Body of pancreas (tissue), 4 donors: ENCODE measurements at regions not wholly inside any gene's neighbourhood (a gene's known extent, or its start where the extent isn't known, plus 50 kb on each side); places are given as distances from the start of the nearest gene placed in this dataset.

Experiments used
- ATAC-seq: fragments of 150-250 bp; one replicate; pipeline ENCODE4 v1.9.1; 2016
- DNase-seq, 4 donors: peaks; one replicate each; pipeline ENCODE4 v3.0.0-alpha.2; 2019
- H3K27ac ChIP-seq, 4 donors: fragments of 200-600 bp; sonication (generic); 1 replicate in 3 of 4; 2 replicates in 1 of 4; pipeline versions ENCODE4 v1.5.1 to v1.6.1; 2016 to 2019; ENCODE audit warnings: mild to moderate bottlenecking in 1 of 4, mixed read lengths in 1 of 4, moderate library complexity in 1 of 4
- H3K27me3 ChIP-seq, 2 donors: fragments of 200-600 bp; sonication (generic); one replicate each; pipeline ENCODE4 v1.6.0; 2016; ENCODE audit warnings: mild to moderate bottlenecking in 1 of 2
- H3K36me3 ChIP-seq, 2 donors: fragments of 200-600 bp; sonication (generic); replicated peaks in 1 of 2; 2 replicates each; pipeline ENCODE4 v1.5.1; 2016; ENCODE audit warnings: low read depth in 2 of 2; ENCODE audit not compliant: insufficient read depth in 1 of 2
- H3K4me1 ChIP-seq: fragments of 200-600 bp; sonication (generic); one replicate; pipeline ENCODE4 v1.6.0; 2016
- H3K4me3 ChIP-seq, 2 donors: fragments of 200-600 bp; sonication (generic); 1 replicate in 1 of 2; 2 replicates in 1 of 2; pipeline ENCODE4 v1.5.1; 2016 to 2019
- H3K9me3 ChIP-seq, 3 donors: fragments of 200-600 bp; sonication (generic); 1 replicate in 2 of 3; 2 replicates in 1 of 3; pipeline ENCODE4 v1.5.1; 2016
- POLR2A ChIP-seq, 3 donors: fragments of 450-650 bp; IDR thresholded peaks; one replicate each; pipeline ENCODE4 v1.6.1; 2016; ENCODE audit warnings: antibody characterized with exemption in 3 of 3, mild to moderate bottlenecking in 2 of 3
- WGBS, 2 donors: methylation state at CpG; one replicate each; pipeline ENCODE4 v1.1.5; 2017; 5-methylcytosine and 5-hydroxymethylcytosine counted together
- intact Hi-C: fragments of 100-400 bp; cut with DNase I; formaldehyde crosslinking; loops from one replicate; pipeline ENCODE4 v1.15.1; 2023
- TF ChIP-seq, protein P1 (sequence below), 7 experiments: fragments of 450-650 bp in 4 of 7; fragments of 200-600 bp in 3 of 7; sonication (generic) in 3 of 7; IDR thresholded peaks; one replicate each; pipeline ENCODE4 v1.5.1; 2016 to 2019; ENCODE audit warnings: antibody characterized with exemption in 7 of 7

DNA sequence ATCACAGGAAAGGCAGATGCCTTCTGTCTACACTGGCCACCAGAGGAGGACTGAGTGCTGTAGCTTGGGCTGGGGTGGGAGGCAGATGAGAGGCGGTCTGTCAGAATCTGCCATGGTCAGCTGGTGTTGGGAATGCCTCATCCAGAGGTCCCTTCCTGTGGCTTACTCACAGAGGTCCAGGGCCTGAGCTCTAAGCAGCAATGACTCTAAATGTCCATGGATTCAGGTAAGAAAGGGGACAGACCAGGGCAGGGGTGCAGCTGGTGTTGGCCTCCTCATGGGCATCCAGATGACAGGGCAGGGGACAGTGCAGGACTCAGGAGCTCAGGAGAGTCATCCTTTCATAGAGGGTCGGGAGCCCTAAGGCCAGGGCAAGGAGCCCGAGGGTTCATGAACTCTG is 165.0 kb downstream of the ICE1 start:
- no peaks in the 10 kb centered on the region for H3K9me3 ChIP-seq
- no peak for TF ChIP-seq POLR2A (IDR thresholded peaks at IDR 0.05)
- TF ChIP-seq, protein P1, sequence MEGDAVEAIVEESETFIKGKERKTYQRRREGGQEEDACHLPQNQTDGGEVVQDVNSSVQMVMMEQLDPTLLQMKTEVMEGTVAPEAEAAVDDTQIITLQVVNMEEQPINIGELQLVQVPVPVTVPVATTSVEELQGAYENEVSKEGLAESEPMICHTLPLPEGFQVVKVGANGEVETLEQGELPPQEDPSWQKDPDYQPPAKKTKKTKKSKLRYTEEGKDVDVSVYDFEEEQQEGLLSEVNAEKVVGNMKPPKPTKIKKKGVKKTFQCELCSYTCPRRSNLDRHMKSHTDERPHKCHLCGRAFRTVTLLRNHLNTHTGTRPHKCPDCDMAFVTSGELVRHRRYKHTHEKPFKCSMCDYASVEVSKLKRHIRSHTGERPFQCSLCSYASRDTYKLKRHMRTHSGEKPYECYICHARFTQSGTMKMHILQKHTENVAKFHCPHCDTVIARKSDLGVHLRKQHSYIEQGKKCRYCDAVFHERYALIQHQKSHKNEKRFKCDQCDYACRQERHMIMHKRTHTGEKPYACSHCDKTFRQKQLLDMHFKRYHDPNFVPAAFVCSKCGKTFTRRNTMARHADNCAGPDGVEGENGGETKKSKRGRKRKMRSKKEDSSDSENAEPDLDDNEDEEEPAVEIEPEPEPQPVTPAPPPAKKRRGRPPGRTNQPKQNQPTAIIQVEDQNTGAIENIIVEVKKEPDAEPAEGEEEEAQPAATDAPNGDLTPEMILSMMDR (IDR thresholded peaks at IDR 0.05): no peak
- no peak for ATAC-seq
- intact Hi-C loops: no loop called here
- H3K4me3 ChIP-seq: no peak overlapping the region
- no peaks in the 10 kb centered on the region for H3K36me3 ChIP-seq
- WGBS, 2 donors: 45 to 61% methylated on average over 3 of the region's 3 CpGs
- no peaks in the 10 kb centered on the region for H3K27me3 ChIP-seq
- H3K27ac ChIP-seq: no peak overlapping the region
- DNase-seq: no peak
- no peaks in the 10 kb centered on the region for H3K4me1 ChIP-seq

DNA sequence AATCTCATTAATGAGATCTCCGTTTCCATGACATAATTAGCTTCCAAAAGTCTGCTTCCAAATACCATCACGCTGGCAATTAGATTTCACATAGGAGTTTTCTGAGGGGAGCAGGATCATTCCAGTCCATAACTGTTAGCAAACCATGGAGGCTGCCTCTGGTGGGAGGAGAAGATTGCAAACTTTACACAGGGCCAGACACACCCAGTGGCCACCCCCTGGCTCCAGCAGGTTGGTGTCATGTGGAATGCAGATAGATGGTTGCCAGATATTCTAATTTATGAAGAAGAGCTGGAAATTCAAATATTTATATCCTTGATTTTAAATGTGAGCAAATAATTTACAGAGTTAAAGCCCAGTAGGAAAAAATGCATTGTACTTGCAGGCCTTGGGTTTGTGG is 164.2 kb downstream of the ICE1 start:
- intact Hi-C loops: no loop called here
- Histone ChIP-seq H3K4me3 (no peak overlapping the region), H3K36me3 (no peaks in the 10 kb centered on the region), H3K27me3 (no peaks in the 10 kb centered on the region), H3K27ac (no peak overlapping the region), H3K9me3 (no peaks in the 10 kb centered on the region), H3K4me1 (no peaks in the 10 kb centered on the region)
- no peak for TF ChIP-seq POLR2A (IDR thresholded peaks at IDR 0.05)
- TF ChIP-seq, protein P1 (IDR thresholded peaks at IDR 0.05): no peak
- ATAC-seq: no peak
- 38 to 41% methylated on average over 2 of the region's 2 CpGs for WGBS, 2 donors
- no peak for DNase-seq

DNA sequence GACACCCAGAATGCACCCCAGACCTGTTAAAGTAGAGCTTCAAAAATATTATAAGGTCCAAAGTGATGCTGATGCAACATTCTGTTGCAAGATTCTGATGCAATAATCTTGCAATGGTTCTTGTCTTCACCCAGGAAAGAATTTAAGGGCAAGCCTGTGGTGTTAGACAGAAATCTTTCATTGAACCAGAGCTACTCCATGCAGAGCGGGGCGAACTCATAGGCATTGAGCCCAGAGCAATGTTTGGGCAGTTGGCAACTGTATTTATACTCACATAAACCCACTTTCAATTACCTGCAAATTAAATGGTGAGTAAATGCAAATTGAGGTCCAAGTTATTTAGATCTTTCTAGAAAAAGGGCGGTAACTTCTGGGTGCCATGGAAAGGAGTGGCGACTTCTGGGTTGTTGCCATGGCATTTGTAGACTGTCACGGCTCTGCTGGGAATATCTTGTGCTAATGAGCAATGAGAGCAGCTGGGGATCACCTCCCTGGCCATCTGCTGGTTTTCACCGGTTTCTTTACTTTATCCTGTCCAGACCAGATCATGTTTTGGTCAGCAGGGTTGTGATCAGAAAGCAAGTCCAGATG is 163.4 kb downstream of the ICE1 start:
- TF ChIP-seq POLR2A (IDR thresholded peaks at IDR 0.05): no peak
- TF ChIP-seq, protein P1 (IDR thresholded peaks at IDR 0.05): no peak
- no peaks in the 10 kb centered on the region for H3K27me3 ChIP-seq
- intact Hi-C loops: no loop called here
- H3K9me3 ChIP-seq: no peaks in the 10 kb centered on the region
- no peak overlapping the region for H3K27ac ChIP-seq
- no peak overlapping the region for H3K4me3 ChIP-seq
- no peak for DNase-seq
- 47 to 51% methylated on average over 6 of the region's 6 CpGs for WGBS, 2 donors
- no peaks in the 10 kb centered on the region for H3K36me3 ChIP-seq
- no peaks in the 10 kb centered on the region for H3K4me1 ChIP-seq
- ATAC-seq: no peak

DNA sequence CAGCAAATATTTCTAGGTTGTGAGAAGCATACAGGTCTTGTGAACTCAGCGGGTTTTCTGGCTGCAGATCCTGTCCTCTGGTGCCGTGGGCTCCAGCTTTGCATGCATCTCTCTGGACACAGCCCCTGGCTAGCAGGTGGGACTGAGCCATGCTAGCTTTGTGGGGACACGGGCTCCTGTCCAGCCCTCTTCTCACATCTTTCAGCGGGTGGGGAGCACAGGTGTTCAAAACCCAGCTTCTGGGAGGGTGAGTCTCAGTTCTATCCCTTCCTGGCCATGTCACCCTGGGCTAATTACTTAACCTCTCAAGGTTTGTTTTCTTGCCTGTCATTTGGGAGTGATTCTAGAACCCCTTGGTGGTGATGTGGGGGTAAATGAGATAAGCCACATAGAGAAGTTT is 162.3 kb downstream of the ICE1 start:
- intact Hi-C loops: no loop called here
- Histone ChIP-seq H3K4me3 (no peak overlapping the region), H3K36me3 (no peaks in the 10 kb centered on the region), H3K27ac (no peak overlapping the region), H3K4me1 (no peaks in the 10 kb centered on the region), H3K9me3 (no peaks in the 10 kb centered on the region), H3K27me3 (no peaks in the 10 kb centered on the region)
- 47 to 52% methylated on average over 4 of the region's 4 CpGs for WGBS, 2 donors
- TF ChIP-seq POLR2A (IDR thresholded peaks at IDR 0.05): no peak
- TF ChIP-seq, protein P1 (IDR thresholded peaks at IDR 0.05): no peak
- no peak for DNase-seq
- no peak for ATAC-seq

DNA sequence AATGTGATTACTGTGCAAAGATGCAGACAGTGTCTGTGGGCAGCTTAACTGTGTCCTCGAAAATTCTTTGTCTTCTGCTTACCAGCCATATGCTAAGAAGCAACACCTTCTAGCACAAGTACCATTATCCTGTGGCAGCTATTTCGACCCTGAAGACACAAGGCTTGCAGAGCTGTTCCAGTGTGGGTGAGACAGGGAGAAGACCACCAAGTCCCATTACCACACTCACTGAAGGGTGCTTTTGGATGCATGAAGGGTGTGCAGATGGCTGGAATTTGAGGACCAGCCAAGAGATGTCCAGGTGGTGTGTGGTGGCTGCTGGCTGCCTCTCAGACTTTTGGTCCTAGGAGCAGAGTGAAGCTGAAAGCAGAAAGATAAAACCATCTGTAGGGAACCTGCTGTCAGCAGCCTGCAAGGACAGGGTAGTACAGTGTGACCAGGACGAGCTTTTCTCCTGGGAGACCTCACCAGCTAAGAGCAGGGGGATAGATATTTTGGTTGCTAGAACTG is 161.8 kb downstream of the ICE1 start:
- DNase-seq (no peak), ATAC-seq (no peak)
- no peaks in the 10 kb centered on the region for H3K4me1 ChIP-seq
- no peak overlapping the region for H3K27ac ChIP-seq
- TF ChIP-seq POLR2A (IDR thresholded peaks at IDR 0.05): no peak
- TF ChIP-seq, protein P1 (IDR thresholded peaks at IDR 0.05): no peak
- no peak overlapping the region for H3K4me3 ChIP-seq
- H3K36me3 ChIP-seq: no peaks in the 10 kb centered on the region
- 42 to 49% methylated on average over 3 of the region's 3 CpGs for WGBS, 2 donors
- H3K27me3 ChIP-seq: no peaks in the 10 kb centered on the region
- intact Hi-C loops: no loop called here
- no peaks in the 10 kb centered on the region for H3K9me3 ChIP-seq
